ENCODE measurements at regions not wholly inside any gene's neighbourhood (a gene's known extent, or its start where the extent isn't known, plus 50 kb on each side); places are given as distances from the start of the nearest gene placed in this dataset.

- no peak for TF ChIP-seq CTCF (conservative IDR thresholded peaks at IDR 0.05; ENCODE audit: low read length)
- no peak for TF ChIP-seq EZH2phosphoT487 (IDR thresholded peaks at IDR 0.05; ENCODE audit: borderline replicate concordance, low read depth, low read length)
Observed at GRCh38 chr4:43356786-43357185, 464.3 kb downstream of the GRXCR1 start.
